GM23338 (cell line): ENCODE measurements at regions not wholly inside any gene's neighbourhood (a gene's known extent, or its start where the extent isn't known, plus 50 kb on each side); places are given as distances from the start of the nearest gene placed in this dataset.

ENCODE experiments used
- ATAC-seq: fragments of 200-7000 bp; cut with Tn5 transposase; 3 replicates; pipeline ENCODE4 v1.9.1; 2020
- DNase-seq: peaks from one replicate; pipeline ENCODE4 v3.0.0-alpha.2; 2015; ENCODE audit warnings: low spot score
- H2AFZ ChIP-seq: fragments of 200-600 bp; sonication (generic); 2 replicates; pipeline ENCODE4 v1.8.0; 2016; ENCODE audit warnings: antibody characterized with exemption, mild to moderate bottlenecking, moderate library complexity
- H3F3A ChIP-seq: fragments of 200-600 bp; sonication (generic); replicated peaks from 2 replicates; pipeline ENCODE4 v1.8.0; 2017; ENCODE audit warnings: antibody characterized with exemption, mixed run types, low read depth
- H3K27ac ChIP-seq: fragments of 200-600 bp; sonication (generic); 2 replicates; pipeline ENCODE4 v1.6.1; 2016; ENCODE audit warnings: low read depth
- H3K27me3 ChIP-seq: fragments of 200-600 bp; sonication (generic); 2 replicates; pipeline ENCODE4 v1.8.0; 2016; ENCODE audit warnings: mild to moderate bottlenecking, mixed run types, moderate library complexity; ENCODE audit not compliant: insufficient read depth
- H3K36me3 ChIP-seq: fragments of 200-600 bp; sonication (generic); 2 replicates; pipeline ENCODE4 v1.8.0; 2016; ENCODE audit warnings: mild to moderate bottlenecking; ENCODE audit not compliant: insufficient read depth
- H3K4me1 ChIP-seq: fragments of 200-600 bp; sonication (generic); 2 replicates; pipeline ENCODE4 v1.8.0; 2016; ENCODE audit warnings: mild to moderate bottlenecking, moderate library complexity; ENCODE audit not compliant: insufficient read depth
- H3K4me2 ChIP-seq: fragments of 200-600 bp; sonication (generic); 2 replicates; pipeline ENCODE4 v1.7.1; 2017; ENCODE audit warnings: mixed run types
- H3K4me3 ChIP-seq: fragments of 200-600 bp; sonication (generic); 2 replicates; pipeline ENCODE4 v1.6.1; 2016; ENCODE audit warnings: mixed run types
- H3K79me2 ChIP-seq: fragments of 200-600 bp; sonication (generic); replicated peaks from 2 replicates; pipeline ENCODE4 v1.8.0; 2017; ENCODE audit warnings: mild to moderate bottlenecking; ENCODE audit not compliant: insufficient read depth
- H3K9me2 ChIP-seq: fragments of 200-600 bp; sonication (generic); 2 replicates; pipeline ENCODE4 v1.8.0; 2017; ENCODE audit not compliant: insufficient read depth
- H4K20me1 ChIP-seq: fragments of 200-600 bp; sonication (generic); replicated peaks from 2 replicates; pipeline ENCODE4 v1.8.0; 2017; ENCODE audit warnings: mild to moderate bottlenecking; ENCODE audit not compliant: insufficient read depth
- H3K27ac Mint-ChIP-seq: 2 replicates; pipeline ENCODE4 v1.8.0; 2020; ENCODE audit warnings: inconsistent platforms, mild to moderate bottlenecking, moderate library complexity, mixed read lengths
- H3K27me3 Mint-ChIP-seq: 3 replicates; pipeline ENCODE4 v1.8.0; 2022; ENCODE audit warnings: low read depth, mild to moderate bottlenecking, moderate library complexity, mixed read lengths, inconsistent platforms; ENCODE audit not compliant: insufficient read depth, poor library complexity
- H3K36me3 Mint-ChIP-seq: 3 replicates; pipeline ENCODE4 v1.8.0; 2021; ENCODE audit warnings: low read depth, mild to moderate bottlenecking, inconsistent platforms, moderate library complexity, mixed read lengths
- H3K4me1 Mint-ChIP-seq: 3 replicates; pipeline ENCODE4 v1.8.0; 2020; ENCODE audit warnings: mild to moderate bottlenecking, inconsistent platforms, mixed read lengths
- H3K4me3 Mint-ChIP-seq: 3 replicates; pipeline ENCODE4 v1.8.0; 2021; ENCODE audit warnings: moderate library complexity, mild to moderate bottlenecking, inconsistent platforms, mixed read lengths
- H3K9me3 Mint-ChIP-seq: 3 replicates; pipeline ENCODE4 v1.8.0; 2020; ENCODE audit warnings: moderate library complexity, mild to moderate bottlenecking, inconsistent platforms, mixed read lengths
- CREB1 ChIP-seq: fragments of 250-450 bp; sonication (Bioruptor Pico); IDR thresholded peaks from 2 replicates; pipeline ENCODE4 v1.5.0; 2020; ENCODE audit warnings: low read depth, mild to moderate bottlenecking, moderate library complexity
- STAT1 ChIP-seq: IDR thresholded peaks from one replicate; pipeline ENCODE4 v1.6.1; 2016; ENCODE audit warnings: antibody characterized with exemption; ENCODE audit not compliant: unreplicated experiment
- ZNF114 ChIP-seq: fragments of 250-450 bp; sonication (Bioruptor Pico); IDR thresholded peaks from 2 replicates; pipeline ENCODE4 v1.5.0; 2020; ENCODE audit warnings: mild to moderate bottlenecking, moderate library complexity
- ZNF331 ChIP-seq: fragments of 250-450 bp; sonication (Bioruptor Pico); IDR thresholded peaks from 2 replicates; pipeline ENCODE4 v1.5.0; 2020; ENCODE audit warnings: low read depth, mild to moderate bottlenecking, moderate library complexity
- TF ChIP-seq, protein P1 (sequence below): IDR thresholded peaks from one replicate; pipeline ENCODE4 v1.6.1; 2018; ENCODE audit warnings: antibody characterized with exemption; ENCODE audit not compliant: unreplicated experiment
- TF ChIP-seq, protein P2 (sequence below): fragments of 250-450 bp; sonication (Bioruptor Pico); IDR thresholded peaks from 2 replicates; pipeline ENCODE4 v1.5.0; 2020; ENCODE audit warnings: mild to moderate bottlenecking, moderate library complexity

DNA sequence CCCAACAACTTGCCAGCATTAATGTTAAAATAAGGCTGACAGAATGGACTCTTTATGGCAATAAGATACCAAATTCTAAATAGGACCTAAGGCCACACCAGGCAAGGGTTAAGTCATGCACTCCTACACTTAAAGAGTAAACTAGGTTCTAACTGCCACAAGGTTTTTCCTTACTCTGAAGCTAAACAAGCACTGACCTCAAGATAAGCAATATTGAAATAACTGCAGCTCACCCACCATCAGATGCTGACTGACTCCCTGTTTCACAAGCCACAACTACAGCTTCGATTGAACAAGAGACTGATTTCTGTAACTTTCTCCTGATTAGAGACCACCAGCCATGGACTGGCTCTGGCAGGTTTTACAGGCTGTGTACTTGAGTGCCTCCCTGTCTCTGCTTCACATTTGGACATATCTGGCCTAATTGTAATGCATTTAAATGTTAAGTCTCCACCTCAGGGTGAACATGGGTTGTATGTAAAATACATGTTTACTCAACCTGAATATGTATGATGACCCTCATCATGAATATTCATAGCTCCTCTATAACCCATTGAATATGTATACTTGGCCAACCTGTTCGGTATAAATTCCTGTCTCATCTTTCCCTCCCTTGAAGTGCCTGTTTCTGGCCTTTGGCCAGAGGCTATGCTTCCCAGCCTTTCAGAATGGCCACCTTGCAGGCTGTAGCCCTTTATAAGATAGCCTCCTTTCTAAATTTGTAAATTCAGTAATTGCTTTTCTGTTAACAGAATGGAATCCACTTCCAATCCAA, 70.5 kb upstream of the DAAM1 start (continued):
- TF ChIP-seq, protein P1, sequence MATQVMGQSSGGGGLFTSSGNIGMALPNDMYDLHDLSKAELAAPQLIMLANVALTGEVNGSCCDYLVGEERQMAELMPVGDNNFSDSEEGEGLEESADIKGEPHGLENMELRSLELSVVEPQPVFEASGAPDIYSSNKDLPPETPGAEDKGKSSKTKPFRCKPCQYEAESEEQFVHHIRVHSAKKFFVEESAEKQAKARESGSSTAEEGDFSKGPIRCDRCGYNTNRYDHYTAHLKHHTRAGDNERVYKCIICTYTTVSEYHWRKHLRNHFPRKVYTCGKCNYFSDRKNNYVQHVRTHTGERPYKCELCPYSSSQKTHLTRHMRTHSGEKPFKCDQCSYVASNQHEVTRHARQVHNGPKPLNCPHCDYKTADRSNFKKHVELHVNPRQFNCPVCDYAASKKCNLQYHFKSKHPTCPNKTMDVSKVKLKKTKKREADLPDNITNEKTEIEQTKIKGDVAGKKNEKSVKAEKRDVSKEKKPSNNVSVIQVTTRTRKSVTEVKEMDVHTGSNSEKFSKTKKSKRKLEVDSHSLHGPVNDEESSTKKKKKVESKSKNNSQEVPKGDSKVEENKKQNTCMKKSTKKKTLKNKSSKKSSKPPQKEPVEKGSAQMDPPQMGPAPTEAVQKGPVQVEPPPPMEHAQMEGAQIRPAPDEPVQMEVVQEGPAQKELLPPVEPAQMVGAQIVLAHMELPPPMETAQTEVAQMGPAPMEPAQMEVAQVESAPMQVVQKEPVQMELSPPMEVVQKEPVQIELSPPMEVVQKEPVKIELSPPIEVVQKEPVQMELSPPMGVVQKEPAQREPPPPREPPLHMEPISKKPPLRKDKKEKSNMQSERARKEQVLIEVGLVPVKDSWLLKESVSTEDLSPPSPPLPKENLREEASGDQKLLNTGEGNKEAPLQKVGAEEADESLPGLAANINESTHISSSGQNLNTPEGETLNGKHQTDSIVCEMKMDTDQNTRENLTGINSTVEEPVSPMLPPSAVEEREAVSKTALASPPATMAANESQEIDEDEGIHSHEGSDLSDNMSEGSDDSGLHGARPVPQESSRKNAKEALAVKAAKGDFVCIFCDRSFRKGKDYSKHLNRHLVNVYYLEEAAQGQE, result no peak
- TF ChIP-seq, protein P2, sequence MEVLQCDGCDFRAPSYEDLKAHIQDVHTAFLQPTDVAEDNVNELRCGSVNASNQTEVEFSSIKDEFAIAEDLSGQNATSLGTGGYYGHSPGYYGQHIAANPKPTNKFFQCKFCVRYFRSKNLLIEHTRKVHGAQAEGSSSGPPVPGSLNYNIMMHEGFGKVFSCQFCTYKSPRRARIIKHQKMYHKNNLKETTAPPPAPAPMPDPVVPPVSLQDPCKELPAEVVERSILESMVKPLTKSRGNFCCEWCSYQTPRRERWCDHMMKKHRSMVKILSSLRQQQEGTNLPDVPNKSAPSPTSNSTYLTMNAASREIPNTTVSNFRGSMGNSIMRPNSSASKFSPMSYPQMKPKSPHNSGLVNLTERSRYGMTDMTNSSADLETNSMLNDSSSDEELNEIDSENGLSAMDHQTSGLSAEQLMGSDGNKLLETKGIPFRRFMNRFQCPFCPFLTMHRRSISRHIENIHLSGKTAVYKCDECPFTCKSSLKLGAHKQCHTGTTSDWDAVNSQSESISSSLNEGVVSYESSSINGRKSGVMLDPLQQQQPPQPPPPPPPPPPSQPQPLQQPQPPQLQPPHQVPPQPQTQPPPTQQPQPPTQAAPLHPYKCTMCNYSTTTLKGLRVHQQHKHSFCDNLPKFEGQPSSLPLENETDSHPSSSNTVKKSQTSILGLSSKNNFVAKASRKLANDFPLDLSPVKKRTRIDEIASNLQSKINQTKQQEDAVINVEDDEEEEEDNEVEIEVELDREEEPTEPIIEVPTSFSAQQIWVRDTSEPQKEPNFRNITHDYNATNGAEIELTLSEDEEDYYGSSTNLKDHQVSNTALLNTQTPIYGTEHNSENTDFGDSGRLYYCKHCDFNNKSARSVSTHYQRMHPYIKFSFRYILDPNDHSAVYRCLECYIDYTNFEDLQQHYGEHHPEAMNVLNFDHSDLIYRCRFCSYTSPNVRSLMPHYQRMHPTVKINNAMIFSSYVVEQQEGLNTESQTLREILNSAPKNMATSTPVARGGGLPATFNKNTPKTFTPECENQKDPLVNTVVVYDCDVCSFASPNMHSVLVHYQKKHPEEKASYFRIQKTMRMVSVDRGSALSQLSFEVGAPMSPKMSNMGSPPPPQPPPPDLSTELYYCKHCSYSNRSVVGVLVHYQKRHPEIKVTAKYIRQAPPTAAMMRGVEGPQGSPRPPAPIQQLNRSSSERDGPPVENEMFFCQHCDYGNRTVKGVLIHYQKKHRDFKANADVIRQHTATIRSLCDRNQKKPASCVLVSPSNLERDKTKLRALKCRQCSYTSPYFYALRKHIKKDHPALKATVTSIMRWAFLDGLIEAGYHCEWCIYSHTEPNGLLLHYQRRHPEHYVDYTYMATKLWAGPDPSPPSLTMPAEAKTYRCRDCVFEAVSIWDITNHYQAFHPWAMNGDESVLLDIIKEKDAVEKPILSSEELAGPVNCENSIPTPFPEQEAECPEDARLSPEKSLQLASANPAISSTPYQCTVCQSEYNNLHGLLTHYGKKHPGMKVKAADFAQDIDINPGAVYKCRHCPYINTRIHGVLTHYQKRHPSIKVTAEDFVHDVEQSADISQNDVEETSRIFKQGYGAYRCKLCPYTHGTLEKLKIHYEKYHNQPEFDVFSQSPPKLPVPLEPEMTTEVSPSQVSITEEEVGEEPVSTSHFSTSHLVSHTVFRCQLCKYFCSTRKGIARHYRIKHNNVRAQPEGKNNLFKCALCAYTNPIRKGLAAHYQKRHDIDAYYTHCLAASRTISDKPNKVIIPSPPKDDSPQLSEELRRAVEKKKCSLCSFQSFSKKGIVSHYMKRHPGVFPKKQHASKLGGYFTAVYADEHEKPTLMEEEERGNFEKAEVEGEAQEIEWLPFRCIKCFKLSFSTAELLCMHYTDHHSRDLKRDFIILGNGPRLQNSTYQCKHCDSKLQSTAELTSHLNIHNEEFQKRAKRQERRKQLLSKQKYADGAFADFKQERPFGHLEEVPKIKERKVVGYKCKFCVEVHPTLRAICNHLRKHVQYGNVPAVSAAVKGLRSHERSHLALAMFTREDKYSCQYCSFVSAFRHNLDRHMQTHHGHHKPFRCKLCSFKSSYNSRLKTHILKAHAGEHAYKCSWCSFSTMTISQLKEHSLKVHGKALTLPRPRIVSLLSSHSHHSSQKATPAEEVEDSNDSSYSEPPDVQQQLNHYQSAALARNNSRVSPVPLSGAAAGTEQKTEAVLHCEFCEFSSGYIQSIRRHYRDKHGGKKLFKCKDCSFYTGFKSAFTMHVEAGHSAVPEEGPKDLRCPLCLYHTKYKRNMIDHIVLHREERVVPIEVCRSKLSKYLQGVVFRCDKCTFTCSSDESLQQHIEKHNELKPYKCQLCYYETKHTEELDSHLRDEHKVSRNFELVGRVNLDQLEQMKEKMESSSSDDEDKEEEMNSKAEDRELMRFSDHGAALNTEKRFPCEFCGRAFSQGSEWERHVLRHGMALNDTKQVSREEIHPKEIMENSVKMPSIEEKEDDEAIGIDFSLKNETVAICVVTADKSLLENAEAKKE (CRISPR knock-in tag), result no peak

DNA sequence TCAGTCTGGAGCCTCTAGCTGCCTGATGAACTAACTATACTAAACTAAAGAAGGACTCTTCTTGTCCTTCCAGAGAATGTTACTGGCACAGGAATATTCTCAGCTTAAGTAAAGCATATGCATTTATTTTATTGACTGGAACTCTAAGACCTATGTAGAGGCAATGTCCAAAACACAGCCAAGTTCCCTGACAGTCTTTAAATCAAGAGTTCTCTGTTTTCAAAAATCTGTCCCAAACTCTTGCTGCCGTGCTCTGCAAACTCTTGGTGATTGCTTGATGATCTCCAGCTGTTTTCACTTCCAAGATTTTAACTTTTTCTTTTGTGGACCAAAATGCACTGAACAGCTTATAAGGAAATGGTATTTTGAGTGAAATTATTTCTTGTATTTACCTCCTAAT, 67.5 kb upstream of the DAAM1 start:
- H4K20me1 ChIP-seq, result no peaks in the 10 kb centered on the region
- H3K4me1 ChIP-seq, result no peaks in the 10 kb centered on the region
- H3K36me3 Mint-ChIP-seq, result no peaks in the 10 kb centered on the region
- peaks cover 1% of the 10 kb centered on the region for H3K27me3 Mint-ChIP-seq
- H3F3A ChIP-seq, result no peaks in the 10 kb centered on the region
- no peaks in the 10 kb centered on the region for H3K4me1 Mint-ChIP-seq
- H3K9me2 ChIP-seq, result no peaks in the 10 kb centered on the region
- DNase-seq, result no peak
- no peaks in the 10 kb centered on the region for H3K9me3 Mint-ChIP-seq
- H3K4me2 ChIP-seq, result no peak overlapping the region
- no peak for ATAC-seq
- H3K36me3 ChIP-seq, result no peaks in the 10 kb centered on the region
- no peak overlapping the region for H3K27ac ChIP-seq
- no peak overlapping the region for H3K4me3 ChIP-seq
- H3K79me2 ChIP-seq, result no peaks in the 10 kb centered on the region
- H2AFZ ChIP-seq, result no peak overlapping the region
- H3K27me3 ChIP-seq, result no peaks in the 10 kb centered on the region
- H3K4me3 Mint-ChIP-seq, result no peak overlapping the region
- H3K27ac Mint-ChIP-seq, result no peak overlapping the region
- TF ChIP-seq STAT1, result no peak
- TF ChIP-seq ZNF114 (CRISPR knock-in tag), result no peak
- TF ChIP-seq ZNF331 (CRISPR knock-in tag), result no peak
- no peak for TF ChIP-seq CREB1
